ENCODE measurements at regions not wholly inside any gene's neighbourhood (a gene's known extent, or its start where the extent isn't known, plus 50 kb on each side); places are given as distances from the start of the nearest gene placed in this dataset.

GRCh38 chr1:81618376-81618775 is 182.4 kb upstream of the ADGRL2 start:
- Histone ChIP-seq H3K4me3 (no peak overlapping the region), H3K4me1 (no peaks in the 10 kb centered on the region), H3K27me3 (no peaks in the 10 kb centered on the region), H3K27ac (no peak overlapping the region), H3K9me3 (no peaks in the 10 kb centered on the region), H3K36me3 (no peaks in the 10 kb centered on the region)
- TF ChIP-seq POLR2A (IDR thresholded peaks at IDR 0.05) (no peak), CTCF (IDR thresholded peaks at IDR 0.05) (no peak)
- no peak for DNase-seq

GRCh38 chr1:81617308-81617967 is 183.3 kb upstream of the ADGRL2 start:
- TF ChIP-seq POLR2A (IDR thresholded peaks at IDR 0.05) (no peak), CTCF (IDR thresholded peaks at IDR 0.05) (no peak)
- Histone ChIP-seq H3K36me3 (no peaks in the 10 kb centered on the region), H3K9me3 (no peaks in the 10 kb centered on the region), H3K4me3 (no peak overlapping the region), H3K27ac (no peak overlapping the region), H3K4me1 (no peaks in the 10 kb centered on the region), H3K27me3 (no peaks in the 10 kb centered on the region)
- DNase-seq: no peak

GRCh38 chr1:81613803-81614202 is 186.9 kb upstream of the ADGRL2 start:
- Histone ChIP-seq H3K9me3 (no peaks in the 10 kb centered on the region), H3K27ac (no peak overlapping the region), H3K36me3 (no peaks in the 10 kb centered on the region), H3K27me3 (no peaks in the 10 kb centered on the region), H3K4me3 (no peak overlapping the region), H3K4me1 (no peaks in the 10 kb centered on the region)
- DNase-seq: no peak
- TF ChIP-seq CTCF (IDR thresholded peaks at IDR 0.05) (no peak), POLR2A (IDR thresholded peaks at IDR 0.05) (no peak)

- H3K36me3 ChIP-seq: no peaks in the 10 kb centered on the region
- no peak overlapping the region for H3K4me3 ChIP-seq
- H3K9me3 ChIP-seq: no peaks in the 10 kb centered on the region
- no peaks in the 10 kb centered on the region for H3K4me1 ChIP-seq
- no peak for TF ChIP-seq CTCF (IDR thresholded peaks at IDR 0.05)
- no peak for TF ChIP-seq POLR2A (IDR thresholded peaks at IDR 0.05)
- no peaks in the 10 kb centered on the region for H3K27me3 ChIP-seq
- DNase-seq: no peak
- no peak overlapping the region for H3K27ac ChIP-seq
Observed at GRCh38 chr1:81607924-81608323, 192.8 kb upstream of the ADGRL2 start.

GRCh38 chr1:81607086-81607485 is 193.6 kb upstream of the ADGRL2 start:
- Histone ChIP-seq H3K4me3 (no peak overlapping the region), H3K4me1 (no peaks in the 10 kb centered on the region), H3K27ac (no peak overlapping the region), H3K27me3 (no peaks in the 10 kb centered on the region), H3K9me3 (no peaks in the 10 kb centered on the region), H3K36me3 (no peaks in the 10 kb centered on the region)
- TF ChIP-seq CTCF (IDR thresholded peaks at IDR 0.05) (no peak), POLR2A (IDR thresholded peaks at IDR 0.05) (no peak)
- no peak for DNase-seq

- Histone ChIP-seq H3K36me3 (no peaks in the 10 kb centered on the region), H3K9me3 (no peaks in the 10 kb centered on the region), H3K4me1 (no peaks in the 10 kb centered on the region), H3K27ac (no peak overlapping the region), H3K27me3 (no peaks in the 10 kb centered on the region), H3K4me3 (no peak overlapping the region)
- no peak for DNase-seq
- TF ChIP-seq CTCF (IDR thresholded peaks at IDR 0.05) (no peak), POLR2A (IDR thresholded peaks at IDR 0.05) (no peak)
Observed at GRCh38 chr1:81606656-81607055, 194.1 kb upstream of the ADGRL2 start.
